ENCODE measurements at regions not wholly inside any gene's neighbourhood (a gene's known extent, or its start where the extent isn't known, plus 50 kb on each side); places are given as distances from the start of the nearest gene placed in this dataset.
"Not testable (repeated sequence)": the region's sequence is repeated elsewhere in the genome, so short reads cannot be mapped to it uniquely, and the experiment has no call there.

GRCh38 chr12:131429221-131429620, 281.7 kb upstream of the SFSWAP start:
- H3K4me3 ChIP-seq (ENCODE audit: low read length); H3K9me3 ChIP-seq (ENCODE audit: low read depth, low read length); H3K27me3 ChIP-seq (ENCODE audit: insufficient read depth, low read length); H3K4me1 ChIP-seq (ENCODE audit: insufficient read depth, low read length): not testable (repeated sequence)

- H3K27me3 ChIP-seq (ENCODE audit: insufficient read depth, low read length); H3K4me1 ChIP-seq (ENCODE audit: insufficient read depth, low read length); H3K4me3 ChIP-seq (ENCODE audit: low read length); H3K9me3 ChIP-seq (ENCODE audit: low read depth, low read length): not testable (repeated sequence)
Observed at GRCh38 chr12:131429697-131430096, 281.2 kb upstream of the SFSWAP start.

GRCh38 chr12:131430158-131430742, 280.6 kb upstream of the SFSWAP start:
- Histone ChIP-seq H3K9me3 (ENCODE audit: low read depth, low read length) (no peaks in the 10 kb centered on the region), H3K4me3 (ENCODE audit: low read length) (no peak overlapping the region), H3K27me3 (ENCODE audit: insufficient read depth, low read length) (no peaks in the 10 kb centered on the region), H3K4me1 (ENCODE audit: insufficient read depth, low read length) (no peaks in the 10 kb centered on the region)

- not testable (repeated sequence) for H3K4me1 ChIP-seq (ENCODE audit: insufficient read depth, low read length); H3K9me3 ChIP-seq (ENCODE audit: low read depth, low read length); H3K27me3 ChIP-seq (ENCODE audit: insufficient read depth, low read length); H3K4me3 ChIP-seq (ENCODE audit: low read length)
Observed at GRCh38 chr12:131431126-131431655, 279.7 kb upstream of the SFSWAP start.

- Histone ChIP-seq H3K4me1 (ENCODE audit: insufficient read depth, low read length) (no peaks in the 10 kb centered on the region), H3K4me3 (ENCODE audit: low read length) (no peak overlapping the region), H3K27me3 (ENCODE audit: insufficient read depth, low read length) (no peaks in the 10 kb centered on the region), H3K9me3 (ENCODE audit: low read depth, low read length) (no peaks in the 10 kb centered on the region)
Observed at GRCh38 chr12:131432532-131433260, 278.2 kb upstream of the SFSWAP start.

GRCh38 chr12:131434208-131435125, 276.4 kb upstream of the SFSWAP start:
- H3K27me3 ChIP-seq (ENCODE audit: insufficient read depth, low read length) = no peaks in the 10 kb centered on the region
- H3K9me3 ChIP-seq (ENCODE audit: low read depth, low read length) = no peaks in the 10 kb centered on the region
- H3K4me3 ChIP-seq (ENCODE audit: low read length) = no peak overlapping the region
- no peaks in the 10 kb centered on the region for H3K4me1 ChIP-seq (ENCODE audit: insufficient read depth, low read length)

- Histone ChIP-seq H3K4me3 (ENCODE audit: low read length) (no peak overlapping the region), H3K9me3 (ENCODE audit: low read depth, low read length) (no peaks in the 10 kb centered on the region), H3K4me1 (ENCODE audit: insufficient read depth, low read length) (no peaks in the 10 kb centered on the region), H3K27me3 (ENCODE audit: insufficient read depth, low read length) (no peaks in the 10 kb centered on the region)
Observed at GRCh38 chr12:131436922-131437705, 273.8 kb upstream of the SFSWAP start.

- Histone ChIP-seq H3K9me3 (ENCODE audit: low read depth, low read length) (no peaks in the 10 kb centered on the region), H3K27me3 (ENCODE audit: insufficient read depth, low read length) (no peaks in the 10 kb centered on the region), H3K4me1 (ENCODE audit: insufficient read depth, low read length) (no peaks in the 10 kb centered on the region), H3K4me3 (ENCODE audit: low read length) (no peak overlapping the region)
Observed at GRCh38 chr12:131437706-131438492, 273.0 kb upstream of the SFSWAP start.

- not testable (repeated sequence) for H3K4me1 ChIP-seq (ENCODE audit: insufficient read depth, low read length); H3K27me3 ChIP-seq (ENCODE audit: insufficient read depth, low read length); H3K9me3 ChIP-seq (ENCODE audit: low read depth, low read length); H3K4me3 ChIP-seq (ENCODE audit: low read length)
Observed at GRCh38 chr12:131438493-131438835, 272.4 kb upstream of the SFSWAP start.

GRCh38 chr12:131438881-131439280, 272.0 kb upstream of the SFSWAP start:
- Histone ChIP-seq H3K4me3 (ENCODE audit: low read length) (no peak overlapping the region), H3K27me3 (ENCODE audit: insufficient read depth, low read length) (no peaks in the 10 kb centered on the region), H3K9me3 (ENCODE audit: low read depth, low read length) (no peaks in the 10 kb centered on the region), H3K4me1 (ENCODE audit: insufficient read depth, low read length) (no peaks in the 10 kb centered on the region)

GRCh38 chr12:131439752-131440151, 271.1 kb upstream of the SFSWAP start:
- H3K9me3 ChIP-seq (ENCODE audit: low read depth, low read length); H3K4me3 ChIP-seq (ENCODE audit: low read length); H3K4me1 ChIP-seq (ENCODE audit: insufficient read depth, low read length); H3K27me3 ChIP-seq (ENCODE audit: insufficient read depth, low read length): not testable (repeated sequence)

GRCh38 chr12:131440209-131441059, 270.5 kb upstream of the SFSWAP start:
- H3K9me3 ChIP-seq (ENCODE audit: low read depth, low read length); H3K4me1 ChIP-seq (ENCODE audit: insufficient read depth, low read length); H3K27me3 ChIP-seq (ENCODE audit: insufficient read depth, low read length); H3K4me3 ChIP-seq (ENCODE audit: low read length): not testable (repeated sequence)

- no peaks in the 10 kb centered on the region for H3K4me1 ChIP-seq (ENCODE audit: insufficient read depth, low read length)
- no peaks in the 10 kb centered on the region for H3K27me3 ChIP-seq (ENCODE audit: insufficient read depth, low read length)
- no peak overlapping the region for H3K4me3 ChIP-seq (ENCODE audit: low read length)
- no peaks in the 10 kb centered on the region for H3K9me3 ChIP-seq (ENCODE audit: low read depth, low read length)
Observed at GRCh38 chr12:131441060-131441396, 269.9 kb upstream of the SFSWAP start.

Measured in mononuclear cell (primary cell).